ENCODE measurements at regions not wholly inside any gene's neighbourhood (a gene's known extent, or its start where the extent isn't known, plus 50 kb on each side); places are given as distances from the start of the nearest gene placed in this dataset.

DNA sequence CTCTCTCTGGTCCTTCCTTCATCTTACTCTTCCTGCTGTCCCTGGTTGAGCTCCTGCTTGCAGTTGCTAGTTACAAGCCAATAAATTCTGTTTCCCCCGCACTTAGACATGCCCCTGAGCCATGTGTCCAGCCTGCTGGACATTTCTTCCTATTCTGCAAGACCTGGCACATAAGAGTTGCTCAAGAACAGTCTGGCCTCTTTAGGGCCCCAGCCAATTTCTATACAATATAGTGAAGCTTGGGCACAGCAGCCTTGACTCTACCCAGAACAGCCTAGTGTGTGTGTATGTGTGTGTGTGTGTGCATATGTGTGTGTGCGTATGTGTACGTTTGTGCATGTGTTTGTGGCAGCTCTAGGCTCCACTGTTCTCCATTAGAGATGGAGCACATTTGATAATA is 276.0 kb downstream of the CYRIA start:
- TF ChIP-seq, protein P1, sequence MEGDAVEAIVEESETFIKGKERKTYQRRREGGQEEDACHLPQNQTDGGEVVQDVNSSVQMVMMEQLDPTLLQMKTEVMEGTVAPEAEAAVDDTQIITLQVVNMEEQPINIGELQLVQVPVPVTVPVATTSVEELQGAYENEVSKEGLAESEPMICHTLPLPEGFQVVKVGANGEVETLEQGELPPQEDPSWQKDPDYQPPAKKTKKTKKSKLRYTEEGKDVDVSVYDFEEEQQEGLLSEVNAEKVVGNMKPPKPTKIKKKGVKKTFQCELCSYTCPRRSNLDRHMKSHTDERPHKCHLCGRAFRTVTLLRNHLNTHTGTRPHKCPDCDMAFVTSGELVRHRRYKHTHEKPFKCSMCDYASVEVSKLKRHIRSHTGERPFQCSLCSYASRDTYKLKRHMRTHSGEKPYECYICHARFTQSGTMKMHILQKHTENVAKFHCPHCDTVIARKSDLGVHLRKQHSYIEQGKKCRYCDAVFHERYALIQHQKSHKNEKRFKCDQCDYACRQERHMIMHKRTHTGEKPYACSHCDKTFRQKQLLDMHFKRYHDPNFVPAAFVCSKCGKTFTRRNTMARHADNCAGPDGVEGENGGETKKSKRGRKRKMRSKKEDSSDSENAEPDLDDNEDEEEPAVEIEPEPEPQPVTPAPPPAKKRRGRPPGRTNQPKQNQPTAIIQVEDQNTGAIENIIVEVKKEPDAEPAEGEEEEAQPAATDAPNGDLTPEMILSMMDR (conservative IDR thresholded peaks at IDR 0.05 in 1 of 2, IDR thresholded peaks at IDR 0.05 in 1 of 2; ENCODE audit: extremely low read depth in 1 of 2, insufficient read depth in 1 of 2, low read depth in 1 of 2, low read length in 2 of 2), result no peak
- TF ChIP-seq EZH2 (IDR thresholded peaks at IDR 0.05; ENCODE audit: borderline replicate concordance, low read length), result no peak
